ENCODE measurements at regions not wholly inside any gene's neighbourhood (a gene's known extent, or its start where the extent isn't known, plus 50 kb on each side); places are given as distances from the start of the nearest gene placed in this dataset.

GRCh38 chr1:208446271-208446691 lies 202.1 kb upstream of the PLXNA2 start:
- no peak overlapping the region for H3K4me3 Mint-ChIP-seq (ENCODE audit: unreplicated experiment)
- no peaks in the 10 kb centered on the region for H3K36me3 Mint-ChIP-seq (ENCODE audit: low read depth)
- H3K27ac Mint-ChIP-seq (ENCODE audit: unreplicated experiment), result no peak overlapping the region
- TF ChIP-seq, protein P1, sequence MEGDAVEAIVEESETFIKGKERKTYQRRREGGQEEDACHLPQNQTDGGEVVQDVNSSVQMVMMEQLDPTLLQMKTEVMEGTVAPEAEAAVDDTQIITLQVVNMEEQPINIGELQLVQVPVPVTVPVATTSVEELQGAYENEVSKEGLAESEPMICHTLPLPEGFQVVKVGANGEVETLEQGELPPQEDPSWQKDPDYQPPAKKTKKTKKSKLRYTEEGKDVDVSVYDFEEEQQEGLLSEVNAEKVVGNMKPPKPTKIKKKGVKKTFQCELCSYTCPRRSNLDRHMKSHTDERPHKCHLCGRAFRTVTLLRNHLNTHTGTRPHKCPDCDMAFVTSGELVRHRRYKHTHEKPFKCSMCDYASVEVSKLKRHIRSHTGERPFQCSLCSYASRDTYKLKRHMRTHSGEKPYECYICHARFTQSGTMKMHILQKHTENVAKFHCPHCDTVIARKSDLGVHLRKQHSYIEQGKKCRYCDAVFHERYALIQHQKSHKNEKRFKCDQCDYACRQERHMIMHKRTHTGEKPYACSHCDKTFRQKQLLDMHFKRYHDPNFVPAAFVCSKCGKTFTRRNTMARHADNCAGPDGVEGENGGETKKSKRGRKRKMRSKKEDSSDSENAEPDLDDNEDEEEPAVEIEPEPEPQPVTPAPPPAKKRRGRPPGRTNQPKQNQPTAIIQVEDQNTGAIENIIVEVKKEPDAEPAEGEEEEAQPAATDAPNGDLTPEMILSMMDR (IDR thresholded peaks at IDR 0.05), result no peak
- no peak for DNase-seq (ENCODE audit: low spot score)
- peaks cover 15% of the 10 kb centered on the region for H3K27me3 Mint-ChIP-seq (ENCODE audit: low read depth)
- no peaks in the 10 kb centered on the region for H3K4me1 Mint-ChIP-seq (ENCODE audit: low read depth)
- H3K9me3 Mint-ChIP-seq (ENCODE audit: low read depth), result peaks cover 29% of the 10 kb centered on the region

DNA sequence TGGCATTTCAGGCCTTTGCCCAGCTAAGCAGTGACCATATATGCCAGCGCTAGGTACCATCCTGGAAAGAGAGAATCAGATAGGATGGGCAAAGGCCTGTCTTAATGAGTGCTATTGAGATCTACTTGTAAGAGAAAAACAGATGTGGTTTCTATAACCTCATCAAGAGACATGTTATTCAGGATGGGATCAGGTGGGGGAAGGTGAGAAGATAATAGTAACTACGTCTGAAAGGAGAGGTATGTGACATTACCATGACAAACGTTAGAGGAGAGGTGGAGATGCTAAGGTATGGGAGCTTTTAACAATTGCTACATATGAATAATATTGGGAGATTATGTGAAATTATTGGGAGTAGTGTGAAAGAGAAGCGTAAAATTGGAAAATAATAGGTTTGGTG lies 204.2 kb upstream of the PLXNA2 start:
- TF ChIP-seq, protein P1 (IDR thresholded peaks at IDR 0.05), result no peak
- Mint-ChIP-seq H3K36me3 (ENCODE audit: low read depth) (no peaks in the 10 kb centered on the region), H3K27me3 (ENCODE audit: low read depth) (peaks cover 18% of the 10 kb centered on the region), H3K9me3 (ENCODE audit: low read depth) (peaks cover 11% of the 10 kb centered on the region), H3K4me3 (ENCODE audit: unreplicated experiment) (no peak overlapping the region), H3K27ac (ENCODE audit: unreplicated experiment) (no peak overlapping the region), H3K4me1 (ENCODE audit: low read depth) (no peaks in the 10 kb centered on the region)
- DNase-seq (ENCODE audit: low spot score), result no peak

GRCh38 chr1:208449951-208450350 lies 205.8 kb upstream of the PLXNA2 start:
- no peaks in the 10 kb centered on the region for H3K9me3 Mint-ChIP-seq (ENCODE audit: low read depth)
- H3K27ac Mint-ChIP-seq (ENCODE audit: unreplicated experiment), result no peak overlapping the region
- TF ChIP-seq, protein P1 (IDR thresholded peaks at IDR 0.05), result no peak
- H3K36me3 Mint-ChIP-seq (ENCODE audit: low read depth), result no peaks in the 10 kb centered on the region
- peaks cover 20% of the 10 kb centered on the region for H3K27me3 Mint-ChIP-seq (ENCODE audit: low read depth)
- no peak overlapping the region for H3K4me3 Mint-ChIP-seq (ENCODE audit: unreplicated experiment)
- H3K4me1 Mint-ChIP-seq (ENCODE audit: low read depth), result no peaks in the 10 kb centered on the region
- DNase-seq (ENCODE audit: low spot score), result no peak

GRCh38 chr1:208450958-208451357 lies 206.8 kb upstream of the PLXNA2 start:
- Mint-ChIP-seq H3K27me3 (ENCODE audit: low read depth) (peaks cover 23% of the 10 kb centered on the region), H3K4me3 (ENCODE audit: unreplicated experiment) (no peak overlapping the region), H3K27ac (ENCODE audit: unreplicated experiment) (no peak overlapping the region), H3K36me3 (ENCODE audit: low read depth) (no peaks in the 10 kb centered on the region), H3K9me3 (ENCODE audit: low read depth) (no peaks in the 10 kb centered on the region), H3K4me1 (ENCODE audit: low read depth) (no peaks in the 10 kb centered on the region)
- TF ChIP-seq, protein P1 (IDR thresholded peaks at IDR 0.05), result no peak
- DNase-seq (ENCODE audit: low spot score), result no peak

GRCh38 chr1:208455821-208456220 lies 211.6 kb upstream of the PLXNA2 start:
- Mint-ChIP-seq H3K4me1 (ENCODE audit: low read depth) (no peaks in the 10 kb centered on the region), H3K36me3 (ENCODE audit: low read depth) (no peaks in the 10 kb centered on the region), H3K27me3 (ENCODE audit: low read depth) (peaks cover 17% of the 10 kb centered on the region), H3K9me3 (ENCODE audit: low read depth) (peaks cover 4% of the 10 kb centered on the region), H3K27ac (ENCODE audit: unreplicated experiment) (no peak overlapping the region), H3K4me3 (ENCODE audit: unreplicated experiment) (no peak overlapping the region)
- TF ChIP-seq, protein P1 (IDR thresholded peaks at IDR 0.05), result no peak
- DNase-seq (ENCODE audit: low spot score), result no peak
